NCI-H2171 (cell line): ENCODE measurements at regions not wholly inside any gene's neighbourhood (a gene's known extent, or its start where the extent isn't known, plus 50 kb on each side); places are given as distances from the start of the nearest gene placed in this dataset.

ENCODE experiments used
- DNase-seq: peaks from one replicate; lab custom pipeline; 2025; lab: John Stamatoyannopoulos, UW

GRCh38 chr16:7097518-7097917 lies 235.1 kb upstream of the RBFOX1 start:
- no peak for DNase-seq

- DNase-seq: no peak
Observed at GRCh38 chr16:7093511-7093910, 239.1 kb upstream of the RBFOX1 start.

- DNase-seq: no peak
Observed at GRCh38 chr16:7090628-7091115, 242.0 kb upstream of the RBFOX1 start.

GRCh38 chr16:7089751-7090150 lies 242.9 kb upstream of the RBFOX1 start:
- DNase-seq: no peak

GRCh38 chr16:7088711-7089110 lies 243.9 kb upstream of the RBFOX1 start:
- no peak for DNase-seq

- DNase-seq: no peak
Observed at GRCh38 chr16:7086822-7087616, 245.6 kb upstream of the RBFOX1 start.

- DNase-seq: no peak
Observed at GRCh38 chr16:7085776-7086175, 246.9 kb upstream of the RBFOX1 start.

- no peak for DNase-seq
Observed at GRCh38 chr16:7083096-7083495, 249.5 kb upstream of the RBFOX1 start.

- DNase-seq: no peak
Observed at GRCh38 chr16:7077636-7078035, 255.0 kb upstream of the RBFOX1 start.

GRCh38 chr16:7074715-7075114 lies 257.9 kb upstream of the RBFOX1 start:
- no peak for DNase-seq

- no peak for DNase-seq
Observed at GRCh38 chr16:7057458-7057857, 275.2 kb upstream of the RBFOX1 start.

- DNase-seq: no peak
Observed at GRCh38 chr16:7055443-7055842, 277.2 kb upstream of the RBFOX1 start.

GRCh38 chr16:7051591-7052349 lies 280.9 kb upstream of the RBFOX1 start:
- DNase-seq: no peak

- no peak for DNase-seq
Observed at GRCh38 chr16:7044331-7044730, 288.3 kb upstream of the RBFOX1 start.

- no peak for DNase-seq
Observed at GRCh38 chr16:7038475-7038874, 294.2 kb upstream of the RBFOX1 start.

GRCh38 chr16:7037495-7037894 lies 295.1 kb upstream of the RBFOX1 start:
- no peak for DNase-seq

GRCh38 chr16:7031031-7031430 lies 301.6 kb upstream of the RBFOX1 start:
- no peak for DNase-seq

GRCh38 chr16:7027401-7027800 lies 305.2 kb upstream of the RBFOX1 start:
- no peak for DNase-seq

- no peak for DNase-seq
Observed at GRCh38 chr16:7026639-7027038, 306.0 kb upstream of the RBFOX1 start.

GRCh38 chr16:7025616-7026190 lies 306.9 kb upstream of the RBFOX1 start:
- DNase-seq: peak; percentile 34

GRCh38 chr16:7021653-7022275 lies 310.9 kb upstream of the RBFOX1 start:
- DNase-seq: no peak

- no peak for DNase-seq
Observed at GRCh38 chr16:7017006-7017662, 315.5 kb upstream of the RBFOX1 start.
